Endothelial cell of umbilical vein (primary cell): ENCODE measurements at regions not wholly inside any gene's neighbourhood (a gene's known extent, or its start where the extent isn't known, plus 50 kb on each side); places are given as distances from the start of the nearest gene placed in this dataset.

Experiments
- BruUV-seq: library from RNA; stranded (reverse); fragments of 400-500 nt; replicated peaks from 2 replicates; lab custom pipeline; 2021; lab: Mats Ljungman, UMichigan
- CTCF ChIA-PET: fragments of 300-600, 350-600 bp; sonication (Branson Sonifier 250); formaldehyde crosslinking; loops from one replicate; lab custom pipeline; 2021; ENCODE audit warnings: antibody characterized with exemption, inconsistent platforms; lab: Charles Lee
- POLR2A ChIA-PET: fragments of 300-600, 350-600 bp; sonication (Branson Sonifier 250); formaldehyde crosslinking; loops from one replicate; lab custom pipeline; 2021; ENCODE audit warnings: antibody characterized with exemption, inconsistent platforms; lab: Charles Lee
- DNase-seq: peaks from one replicate; pipeline ENCODE4 v3.0.0-alpha.2; 2011; ENCODE audit warnings: low read depth, low spot score
- FAIRE-seq: peaks from 2 replicates; lab custom pipeline; 2011; peaks lifted over from hg19 to GRCh38; lab: Jason Lieb, UNC
- H2AFZ ChIP-seq: 2 replicates; pipeline ENCODE4 v1.6.0; 2012; ENCODE audit warnings: low read depth, low read length, control low read depth, inconsistent platforms
- H3K27ac ChIP-seq: 2 replicates; pipeline ENCODE4 v1.5.1; 2011; ENCODE audit warnings: low read depth, mild to moderate bottlenecking, control low read depth, low read length, moderate library complexity; ENCODE audit not compliant: insufficient read depth
- H3K27me3 ChIP-seq, 2 experiments: 2 replicates each; pipeline versions ENCODE4 v1.6.0 to v1.6.1; 2011; ENCODE audit warnings: low read length in 2 of 2, mixed read lengths in 1 of 2; ENCODE audit not compliant: control insufficient read depth in 2 of 2, insufficient read depth in 2 of 2
- H3K36me3 ChIP-seq, 2 experiments: 2 replicates in 1 of 2; 3 replicates in 1 of 2; pipeline ENCODE4 v1.5.1; 2011; ENCODE audit warnings: low read length in 2 of 2, mild to moderate bottlenecking in 1 of 2, moderate library complexity in 1 of 2; ENCODE audit not compliant: control insufficient read depth in 2 of 2, insufficient read depth in 2 of 2; ENCODE audit errors: extremely low read depth in 1 of 2
- H3K4me1 ChIP-seq: 3 replicates; pipeline ENCODE4 v1.5.1; 2011; ENCODE audit warnings: mild to moderate bottlenecking, low read length; ENCODE audit not compliant: control insufficient read depth, insufficient read depth; ENCODE audit errors: extremely low read depth
- H3K4me2 ChIP-seq: 2 replicates; pipeline ENCODE4 v1.6.1; 2011; ENCODE audit warnings: low read length, control low read depth, mixed read lengths; ENCODE audit not compliant: insufficient read depth
- H3K4me3 ChIP-seq, 3 experiments: fragments of 200-600 bp in 1 of 3; sonication (generic), shearing (Covaris generic) in 1 of 3; replicated peaks in 1 of 3; 2 replicates each; pipeline ENCODE4 v1.5.1; 2011 to 2016; ENCODE audit warnings: control low read depth in 3 of 3, low read length in 3 of 3, mild to moderate bottlenecking in 2 of 3, inconsistent platforms in 1 of 3, low read depth in 1 of 3, moderate library complexity in 1 of 3; ENCODE audit not compliant: insufficient read depth in 1 of 3
- H3K79me2 ChIP-seq: 2 replicates; pipeline ENCODE4 v1.6.0; 2012; ENCODE audit warnings: low read length, inconsistent platforms; ENCODE audit not compliant: control insufficient read depth, insufficient read depth
- H3K9ac ChIP-seq: replicated peaks from 2 replicates; pipeline ENCODE3; 2011; ENCODE audit warnings: low read length, control low read depth; ENCODE audit not compliant: insufficient read depth; ENCODE audit errors: extremely low read depth
- H3K9me1 ChIP-seq: replicated peaks from 3 replicates; pipeline ENCODE4 v1.6.0; 2011; ENCODE audit warnings: mild to moderate bottlenecking, low read length; ENCODE audit not compliant: control insufficient read depth, insufficient read depth; ENCODE audit errors: extremely low read depth
- H3K9me3 ChIP-seq: replicated peaks from 2 replicates; pipeline ENCODE4 v1.5.1; 2012; ENCODE audit warnings: low read length, inconsistent platforms; ENCODE audit not compliant: control insufficient read depth, insufficient read depth
- H4K20me1 ChIP-seq: replicated peaks from 2 replicates; pipeline ENCODE3; 2011; ENCODE audit warnings: mild to moderate bottlenecking, low read length; ENCODE audit not compliant: control insufficient read depth, insufficient read depth; ENCODE audit errors: extremely low read depth
- EZH2 ChIP-seq: IDR thresholded peaks from 2 replicates; pipeline ENCODE4 v1.6.1; 2012; ENCODE audit warnings: borderline replicate concordance, low read depth, mild to moderate bottlenecking, moderate library complexity, low read length, inconsistent platforms; ENCODE audit not compliant: severe bottlenecking
- FOS ChIP-seq: IDR thresholded peaks from 2 replicates; pipeline ENCODE4 v1.6.1; 2011; ENCODE audit warnings: mild to moderate bottlenecking, low read length, moderate library complexity, borderline replicate concordance; ENCODE audit not compliant: insufficient read depth
- GATA2 ChIP-seq: IDR thresholded peaks from 2 replicates; pipeline ENCODE4 v1.7.0; 2011; ENCODE audit warnings: low read depth, mild to moderate bottlenecking, moderate library complexity, mixed read lengths, low read length; ENCODE audit not compliant: insufficient read length, insufficient read depth
- JUN ChIP-seq: IDR thresholded peaks from 2 replicates; pipeline ENCODE4 v1.6.1; 2011; ENCODE audit warnings: borderline replicate concordance, low read depth; ENCODE audit not compliant: insufficient read length, insufficient read depth
- MAX ChIP-seq: IDR thresholded peaks from 2 replicates; pipeline ENCODE4 v1.6.1; 2011; ENCODE audit not compliant: insufficient read depth, insufficient read length
- MYC ChIP-seq: IDR thresholded peaks from one replicate; pipeline ENCODE4 v1.6.1; 2011; ENCODE audit warnings: mild to moderate bottlenecking, low read depth, low read length
- POLR2A ChIP-seq: IDR thresholded peaks from 2 replicates; pipeline ENCODE4 v1.6.1; 2012; ENCODE audit warnings: low read depth, mild to moderate bottlenecking, control low read depth, low read length
- POLR2AphosphoS5 ChIP-seq: IDR thresholded peaks from 2 replicates; pipeline ENCODE4 v1.6.1; 2012; ENCODE audit warnings: low read depth, mild to moderate bottlenecking, control low read depth, low read length, moderate library complexity; ENCODE audit not compliant: insufficient read depth
- dilution Hi-C: fragments of 300-500 bp; cut with MboI; formaldehyde crosslinking; loops from one replicate; pipeline ENCODE4 v1.15.0; 2019; ENCODE audit warnings: low sequenced_read_pairs; ENCODE audit not compliant: extremely low pct_ligation_motif_present
- intact Hi-C: fragments of 100-400 bp; cut with micrococcal nuclease; formaldehyde crosslinking; loops from one replicate; pipeline ENCODE4 v1.10.0; 2022
- TF ChIP-seq, protein P1 (sequence below), 2 donors: IDR thresholded peaks; 1 replicate in 1 of 2; 2 replicates in 1 of 2; pipeline ENCODE4 v1.5.1; 2011; ENCODE audit warnings: low read length in 2 of 2, mild to moderate bottlenecking in 2 of 2, moderate library complexity in 2 of 2, control low read depth in 1 of 2, inconsistent platforms in 1 of 2, low read depth in 1 of 2; ENCODE audit not compliant: insufficient read depth in 1 of 2; ENCODE audit errors: extremely low read depth in 1 of 2

- no peak for FAIRE-seq
- Histone ChIP-seq H3K9ac (no peak overlapping the region), H3K4me1 (no peaks in the 10 kb centered on the region), H3K36me3 (no peaks in the 10 kb centered on the region), H3K79me2 (no peaks in the 10 kb centered on the region), H3K27me3 (no peaks in the 10 kb centered on the region), H3K4me3 (no peak overlapping the region), H4K20me1 (no peaks in the 10 kb centered on the region), H3K27ac (no peak overlapping the region), H3K9me1 (no peaks in the 10 kb centered on the region), H3K4me2 (no peak overlapping the region), H3K9me3 (no peaks in the 10 kb centered on the region), H2AFZ (no peak overlapping the region)
- POLR2A ChIA-PET, result no interaction called here
- CTCF ChIA-PET, result no interaction called here
- BruUV-seq, result no TSS peak
- intact Hi-C loops, result no loop called here
- dilution Hi-C loops, result no loop called here
- no peak for DNase-seq
- no peak for TF ChIP-seq EZH2
- no peak for TF ChIP-seq GATA2
- TF ChIP-seq MYC, result no peak
- TF ChIP-seq POLR2AphosphoS5, result no peak
- TF ChIP-seq MAX, result no peak
- no peak for TF ChIP-seq FOS
- TF ChIP-seq, protein P1, sequence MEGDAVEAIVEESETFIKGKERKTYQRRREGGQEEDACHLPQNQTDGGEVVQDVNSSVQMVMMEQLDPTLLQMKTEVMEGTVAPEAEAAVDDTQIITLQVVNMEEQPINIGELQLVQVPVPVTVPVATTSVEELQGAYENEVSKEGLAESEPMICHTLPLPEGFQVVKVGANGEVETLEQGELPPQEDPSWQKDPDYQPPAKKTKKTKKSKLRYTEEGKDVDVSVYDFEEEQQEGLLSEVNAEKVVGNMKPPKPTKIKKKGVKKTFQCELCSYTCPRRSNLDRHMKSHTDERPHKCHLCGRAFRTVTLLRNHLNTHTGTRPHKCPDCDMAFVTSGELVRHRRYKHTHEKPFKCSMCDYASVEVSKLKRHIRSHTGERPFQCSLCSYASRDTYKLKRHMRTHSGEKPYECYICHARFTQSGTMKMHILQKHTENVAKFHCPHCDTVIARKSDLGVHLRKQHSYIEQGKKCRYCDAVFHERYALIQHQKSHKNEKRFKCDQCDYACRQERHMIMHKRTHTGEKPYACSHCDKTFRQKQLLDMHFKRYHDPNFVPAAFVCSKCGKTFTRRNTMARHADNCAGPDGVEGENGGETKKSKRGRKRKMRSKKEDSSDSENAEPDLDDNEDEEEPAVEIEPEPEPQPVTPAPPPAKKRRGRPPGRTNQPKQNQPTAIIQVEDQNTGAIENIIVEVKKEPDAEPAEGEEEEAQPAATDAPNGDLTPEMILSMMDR (IDR thresholded peaks at IDR 0.05; ENCODE audit: extremely low read depth in 1 of 2, insufficient read depth in 1 of 2, low read depth in 1 of 2, low read length in 2 of 2), result no peak
- TF ChIP-seq JUN, result no peak
- no peak for TF ChIP-seq POLR2A
Observed at GRCh38 chr2:226551522-226552250, 247.9 kb downstream of the IRS1 start.
